PFSK-1 (cell line): ENCODE measurements at regions not wholly inside any gene's neighbourhood (a gene's known extent, or its start where the extent isn't known, plus 50 kb on each side); places are given as distances from the start of the nearest gene placed in this dataset.

Experiments used
- FOXP2 ChIP-seq: optimal IDR thresholded peaks from 2 replicates; pipeline ENCODE3; 2011; ENCODE audit warnings: borderline replicate concordance, control low read depth, inconsistent platforms; ENCODE audit not compliant: insufficient read depth; ENCODE audit errors: extremely low read length, extremely low read depth
- POLR2AphosphoS5 ChIP-seq: IDR thresholded peaks from 2 replicates; pipeline ENCODE4 v1.6.1; 2012; ENCODE audit warnings: low read depth, mild to moderate bottlenecking, control low read depth, low read length, moderate library complexity
- SIN3A ChIP-seq: IDR thresholded peaks from 2 replicates; pipeline ENCODE4 v1.6.1; 2012; ENCODE audit warnings: mild to moderate bottlenecking, low read length, moderate library complexity, borderline replicate concordance; ENCODE audit not compliant: insufficient read depth
- TAF1 ChIP-seq: IDR thresholded peaks from 2 replicates; pipeline ENCODE4 v1.6.1; 2012; ENCODE audit warnings: low read length, control low read depth, borderline replicate concordance; ENCODE audit not compliant: insufficient read depth
- TF ChIP-seq, protein P1 (sequence below), 2 experiments: IDR thresholded peaks; 2 replicates each; pipeline versions ENCODE4 v1.6.1 to v1.8.0; 2011 to 2012; ENCODE audit warnings: low read depth in 2 of 2, low read length in 2 of 2, control low read depth in 1 of 2, inconsistent platforms in 1 of 2, mild to moderate bottlenecking in 1 of 2, moderate library complexity in 1 of 2; ENCODE audit not compliant: insufficient read depth in 1 of 2

DNA sequence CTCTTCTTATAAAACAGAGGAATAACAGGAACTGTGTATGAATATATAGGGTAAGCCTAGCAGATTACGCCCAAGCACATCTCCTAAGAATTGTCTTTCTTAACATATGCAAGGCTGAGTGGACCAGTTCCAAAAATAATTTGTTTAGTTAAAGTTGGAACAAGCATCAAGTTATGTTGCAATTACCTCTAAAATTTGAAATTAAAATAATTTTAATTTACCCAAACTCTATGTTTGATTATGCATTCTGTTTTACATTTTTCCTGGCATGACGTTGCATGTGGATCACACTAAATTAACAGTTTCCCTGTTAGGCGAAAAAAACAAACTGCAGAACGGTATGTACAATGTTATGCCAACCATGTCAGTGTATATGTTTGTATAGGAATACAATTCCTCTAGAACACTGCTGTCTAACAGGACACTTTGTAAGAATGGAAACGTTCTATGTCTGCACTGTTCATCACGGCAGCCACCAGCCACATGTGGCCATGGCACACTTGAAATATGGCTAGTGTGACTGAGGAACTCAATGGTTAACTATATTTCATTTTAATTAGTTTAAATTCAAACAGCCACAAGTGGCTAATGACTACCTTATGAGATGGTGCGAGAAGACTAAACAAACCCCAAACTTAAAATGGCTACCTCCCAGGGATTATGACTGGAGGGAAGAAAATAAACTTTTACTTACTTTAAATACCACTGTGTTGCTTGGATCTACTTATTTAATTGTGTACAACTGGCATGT, 281.1 kb upstream of the KLF14 start:
- TF ChIP-seq SIN3A (no peak), FOXP2 (no peak), TAF1 (no peak), POLR2AphosphoS5 (no peak)
- TF ChIP-seq, protein P1, sequence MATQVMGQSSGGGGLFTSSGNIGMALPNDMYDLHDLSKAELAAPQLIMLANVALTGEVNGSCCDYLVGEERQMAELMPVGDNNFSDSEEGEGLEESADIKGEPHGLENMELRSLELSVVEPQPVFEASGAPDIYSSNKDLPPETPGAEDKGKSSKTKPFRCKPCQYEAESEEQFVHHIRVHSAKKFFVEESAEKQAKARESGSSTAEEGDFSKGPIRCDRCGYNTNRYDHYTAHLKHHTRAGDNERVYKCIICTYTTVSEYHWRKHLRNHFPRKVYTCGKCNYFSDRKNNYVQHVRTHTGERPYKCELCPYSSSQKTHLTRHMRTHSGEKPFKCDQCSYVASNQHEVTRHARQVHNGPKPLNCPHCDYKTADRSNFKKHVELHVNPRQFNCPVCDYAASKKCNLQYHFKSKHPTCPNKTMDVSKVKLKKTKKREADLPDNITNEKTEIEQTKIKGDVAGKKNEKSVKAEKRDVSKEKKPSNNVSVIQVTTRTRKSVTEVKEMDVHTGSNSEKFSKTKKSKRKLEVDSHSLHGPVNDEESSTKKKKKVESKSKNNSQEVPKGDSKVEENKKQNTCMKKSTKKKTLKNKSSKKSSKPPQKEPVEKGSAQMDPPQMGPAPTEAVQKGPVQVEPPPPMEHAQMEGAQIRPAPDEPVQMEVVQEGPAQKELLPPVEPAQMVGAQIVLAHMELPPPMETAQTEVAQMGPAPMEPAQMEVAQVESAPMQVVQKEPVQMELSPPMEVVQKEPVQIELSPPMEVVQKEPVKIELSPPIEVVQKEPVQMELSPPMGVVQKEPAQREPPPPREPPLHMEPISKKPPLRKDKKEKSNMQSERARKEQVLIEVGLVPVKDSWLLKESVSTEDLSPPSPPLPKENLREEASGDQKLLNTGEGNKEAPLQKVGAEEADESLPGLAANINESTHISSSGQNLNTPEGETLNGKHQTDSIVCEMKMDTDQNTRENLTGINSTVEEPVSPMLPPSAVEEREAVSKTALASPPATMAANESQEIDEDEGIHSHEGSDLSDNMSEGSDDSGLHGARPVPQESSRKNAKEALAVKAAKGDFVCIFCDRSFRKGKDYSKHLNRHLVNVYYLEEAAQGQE (IDR thresholded peaks at IDR 0.05; ENCODE audit: insufficient read depth in 1 of 2, low read depth in 2 of 2, low read length in 2 of 2) = no peak

- TF ChIP-seq TAF1 (no peak), POLR2AphosphoS5 (no peak), SIN3A (no peak), FOXP2 (no peak)
- TF ChIP-seq, protein P1 (IDR thresholded peaks at IDR 0.05; ENCODE audit: insufficient read depth in 1 of 2, low read depth in 2 of 2, low read length in 2 of 2) = no peak
These were observed 281.6 kb upstream of the KLF14 start for GRCh38 chr7:131015657-131015958.

- TF ChIP-seq SIN3A (no peak), FOXP2 (no peak), POLR2AphosphoS5 (no peak), TAF1 (no peak)
- TF ChIP-seq, protein P1 (IDR thresholded peaks at IDR 0.05; ENCODE audit: insufficient read depth in 1 of 2, low read depth in 2 of 2, low read length in 2 of 2) = no peak
These were observed 282.2 kb upstream of the KLF14 start for GRCh38 chr7:131016230-131016629.

- TF ChIP-seq POLR2AphosphoS5 (no peak), TAF1 (no peak), FOXP2 (no peak), SIN3A (no peak)
- TF ChIP-seq, protein P1 (IDR thresholded peaks at IDR 0.05; ENCODE audit: insufficient read depth in 1 of 2, low read depth in 2 of 2, low read length in 2 of 2) = no peak
These were observed 285.3 kb upstream of the KLF14 start for GRCh38 chr7:131019351-131019750.

DNA sequence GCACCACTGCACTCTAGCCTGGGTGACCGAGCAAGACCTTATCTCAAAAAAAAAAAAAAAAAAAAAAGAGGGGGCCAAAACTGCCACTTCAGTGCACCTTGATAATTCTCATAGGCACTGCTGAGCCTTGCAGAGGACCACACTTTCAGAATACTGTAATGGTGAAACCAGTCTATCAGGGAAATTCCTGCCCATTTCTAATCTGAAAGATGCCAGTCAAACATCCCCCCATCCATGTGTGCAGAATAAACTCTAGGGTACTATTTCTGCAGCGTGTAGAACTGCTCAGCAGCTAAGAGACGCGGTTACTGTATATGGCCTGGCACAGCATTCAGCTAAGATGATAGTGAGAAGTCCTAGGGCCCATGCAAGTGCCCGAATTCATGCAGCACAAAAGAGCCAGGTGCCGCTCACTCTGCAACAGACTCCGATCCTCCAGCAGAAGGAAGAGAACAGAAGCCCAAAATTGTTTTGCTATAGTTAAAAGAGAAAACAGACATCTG, 286.8 kb upstream of the KLF14 start:
- TF ChIP-seq TAF1 (no peak), POLR2AphosphoS5 (no peak), FOXP2 (no peak), SIN3A (no peak)
- TF ChIP-seq, protein P1 (IDR thresholded peaks at IDR 0.05; ENCODE audit: insufficient read depth in 1 of 2, low read depth in 2 of 2, low read length in 2 of 2) = no peak
